ENCODE measurements at regions not wholly inside any gene's neighbourhood (a gene's known extent, or its start where the extent isn't known, plus 50 kb on each side); places are given as distances from the start of the nearest gene placed in this dataset.

GRCh38 chr7:115475206-115475605 lies 553.3 kb downstream of the MDFIC start:
- peaks cover 24% of the 10 kb centered on the region for H3K27me3 Mint-ChIP-seq
- ChIA-PET POLR2A (interaction anchor here (0.8 kb wide), 1 partner anchor 138 kb away, joined by 5 read pairs; no protein-coding TSS in a partner anchor), CTCF (no interaction called here)
- H3K4me3 Mint-ChIP-seq, result no peak overlapping the region
- intact Hi-C loops (cut with micrococcal nuclease), result no loop called here
- H3K27ac Mint-ChIP-seq, result no peak overlapping the region
- H3K36me3 Mint-ChIP-seq (ENCODE audit: low read depth), result no peaks in the 10 kb centered on the region
- no peak for ATAC-seq
- H3K4me1 Mint-ChIP-seq (ENCODE audit: low read depth), result peaks cover 7% of the 10 kb centered on the region
- no peaks in the 10 kb centered on the region for H3K9me3 Mint-ChIP-seq
- TF ChIP-seq CTCF (IDR thresholded peaks at IDR 0.05), result no peak
- no peak for DNase-seq

- ChIA-PET CTCF (no interaction called here), POLR2A (interaction anchor here (0.8 kb wide), 1 partner anchor 137 kb away, joined by 5 read pairs; no protein-coding TSS in a partner anchor)
- H3K9me3 Mint-ChIP-seq, result no peaks in the 10 kb centered on the region
- no peak for TF ChIP-seq CTCF (IDR thresholded peaks at IDR 0.05)
- DNase-seq, result no peak
- H3K4me3 Mint-ChIP-seq, result no peak overlapping the region
- intact Hi-C loops (cut with micrococcal nuclease), result no loop called here
- H3K36me3 Mint-ChIP-seq (ENCODE audit: low read depth), result no peaks in the 10 kb centered on the region
- no peak for ATAC-seq
- peaks cover 19% of the 10 kb centered on the region for H3K27me3 Mint-ChIP-seq
- no peak overlapping the region for H3K27ac Mint-ChIP-seq
- H3K4me1 Mint-ChIP-seq (ENCODE audit: low read depth), result peaks cover 7% of the 10 kb centered on the region
These were observed 552.2 kb downstream of the MDFIC start for GRCh38 chr7:115474137-115474536.

GRCh38 chr7:115471891-115472290 lies 550.0 kb downstream of the MDFIC start:
- no peak for ATAC-seq
- TF ChIP-seq CTCF (IDR thresholded peaks at IDR 0.05), result no peak
- peaks cover 13% of the 10 kb centered on the region for H3K27me3 Mint-ChIP-seq
- H3K36me3 Mint-ChIP-seq (ENCODE audit: low read depth), result no peaks in the 10 kb centered on the region
- no peaks in the 10 kb centered on the region for H3K9me3 Mint-ChIP-seq
- H3K4me3 Mint-ChIP-seq, result no peak overlapping the region
- peaks cover 5% of the 10 kb centered on the region for H3K4me1 Mint-ChIP-seq (ENCODE audit: low read depth)
- no peak overlapping the region for H3K27ac Mint-ChIP-seq
- CTCF ChIA-PET, result no interaction called here
- no peak for DNase-seq
- intact Hi-C loops (cut with micrococcal nuclease), result no loop called here
- POLR2A ChIA-PET, result no interaction called here

- POLR2A ChIA-PET, result no interaction called here
- Mint-ChIP-seq H3K4me3 (no peak overlapping the region), H3K27me3 (no peaks in the 10 kb centered on the region), H3K4me1 (ENCODE audit: low read depth) (no peaks in the 10 kb centered on the region), H3K36me3 (ENCODE audit: low read depth) (no peaks in the 10 kb centered on the region), H3K27ac (no peak overlapping the region), H3K9me3 (no peaks in the 10 kb centered on the region)
- TF ChIP-seq CTCF (IDR thresholded peaks at IDR 0.05), result no peak
- peak; percentile 27 for ATAC-seq
- no peak for DNase-seq
- intact Hi-C loops (cut with micrococcal nuclease), result no loop called here
- CTCF ChIA-PET, result no interaction called here
These were observed 540.6 kb downstream of the MDFIC start for GRCh38 chr7:115462301-115463015.

GRCh38 chr7:115449689-115450088 lies 527.8 kb downstream of the MDFIC start:
- Mint-ChIP-seq H3K4me1 (ENCODE audit: low read depth) (no peaks in the 10 kb centered on the region), H3K36me3 (ENCODE audit: low read depth) (no peaks in the 10 kb centered on the region), H3K27ac (no peak overlapping the region), H3K27me3 (peaks cover 2% of the 10 kb centered on the region), H3K4me3 (no peak overlapping the region), H3K9me3 (no peaks in the 10 kb centered on the region)
- ATAC-seq (no peak), DNase-seq (no peak)
- TF ChIP-seq CTCF (IDR thresholded peaks at IDR 0.05), result no peak
- ChIA-PET CTCF (no interaction called here), POLR2A (no interaction called here)
- intact Hi-C loops (cut with micrococcal nuclease), result no loop called here
